WTC11 (cell line): ENCODE measurements at regions not wholly inside any gene's neighbourhood (a gene's known extent, or its start where the extent isn't known, plus 50 kb on each side); places are given as distances from the start of the nearest gene placed in this dataset.

ENCODE experiments used
- SMAD4 ChIP-seq: sonication (generic); formaldehyde crosslinking; IDR thresholded peaks from 2 replicates; pipeline ENCODE4 v1.8.0; 2022; ENCODE audit warnings: mild to moderate bottlenecking, missing genetic modification reagents
- TEAD4 ChIP-seq: sonication (generic); formaldehyde crosslinking; IDR thresholded peaks from 2 replicates; pipeline ENCODE4 v1.8.0; 2022; ENCODE audit warnings: mild to moderate bottlenecking, missing genetic modification reagents
- TF ChIP-seq, protein P1 (sequence below): fragments of 200-600 bp; IDR thresholded peaks from 2 replicates; pipeline ENCODE4 v1.8.0; 2022; ENCODE audit warnings: antibody characterized with exemption
- TF ChIP-seq, protein P2 (sequence below): sonication (generic); formaldehyde crosslinking; IDR thresholded peaks from 2 replicates; pipeline ENCODE4 v1.8.0; 2022; ENCODE audit warnings: mild to moderate bottlenecking, missing genetic modification reagents
- TF ChIP-seq, protein P3 (sequence below): sonication (generic); formaldehyde crosslinking; IDR thresholded peaks from 2 replicates; pipeline ENCODE4 v1.8.1; 2022; ENCODE audit warnings: missing genetic modification reagents, borderline replicate concordance

DNA sequence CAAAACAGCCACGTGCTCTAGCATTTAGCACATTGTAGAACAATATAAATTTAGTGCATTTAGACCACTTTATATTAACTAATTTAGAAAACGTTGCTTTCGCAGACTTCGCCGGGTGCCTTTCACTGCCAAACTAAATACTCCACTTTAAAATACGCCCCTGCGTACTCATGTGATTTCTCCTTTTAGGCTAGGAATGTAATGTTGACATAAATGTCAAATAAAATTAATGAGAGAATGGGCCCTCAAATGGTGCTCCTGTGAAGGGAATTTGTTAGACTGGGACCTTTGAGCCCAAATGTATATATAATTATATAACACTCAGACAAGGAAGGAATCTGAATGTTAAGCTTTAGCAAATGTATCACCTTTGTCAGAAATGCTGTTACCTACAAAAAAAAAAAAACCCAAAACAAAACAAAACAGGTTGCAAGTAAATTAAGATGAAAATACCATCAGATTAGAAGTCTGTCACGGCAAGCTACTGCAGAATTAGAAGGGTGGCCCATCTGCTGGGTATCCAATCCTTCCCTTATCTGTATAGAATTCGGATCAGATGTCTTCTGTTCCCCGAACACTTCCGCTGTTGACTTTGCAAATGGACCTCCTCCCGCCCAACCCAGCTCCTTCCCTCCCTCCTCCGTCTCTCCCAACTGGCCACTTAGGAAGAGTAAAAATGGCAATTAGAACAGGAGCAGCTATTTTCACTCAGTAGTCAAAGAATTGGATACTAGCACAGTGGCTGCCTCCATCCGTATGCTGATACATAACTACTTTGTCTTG, 159.3 kb upstream of the FOXN3 start:
- TF ChIP-seq, protein P1, sequence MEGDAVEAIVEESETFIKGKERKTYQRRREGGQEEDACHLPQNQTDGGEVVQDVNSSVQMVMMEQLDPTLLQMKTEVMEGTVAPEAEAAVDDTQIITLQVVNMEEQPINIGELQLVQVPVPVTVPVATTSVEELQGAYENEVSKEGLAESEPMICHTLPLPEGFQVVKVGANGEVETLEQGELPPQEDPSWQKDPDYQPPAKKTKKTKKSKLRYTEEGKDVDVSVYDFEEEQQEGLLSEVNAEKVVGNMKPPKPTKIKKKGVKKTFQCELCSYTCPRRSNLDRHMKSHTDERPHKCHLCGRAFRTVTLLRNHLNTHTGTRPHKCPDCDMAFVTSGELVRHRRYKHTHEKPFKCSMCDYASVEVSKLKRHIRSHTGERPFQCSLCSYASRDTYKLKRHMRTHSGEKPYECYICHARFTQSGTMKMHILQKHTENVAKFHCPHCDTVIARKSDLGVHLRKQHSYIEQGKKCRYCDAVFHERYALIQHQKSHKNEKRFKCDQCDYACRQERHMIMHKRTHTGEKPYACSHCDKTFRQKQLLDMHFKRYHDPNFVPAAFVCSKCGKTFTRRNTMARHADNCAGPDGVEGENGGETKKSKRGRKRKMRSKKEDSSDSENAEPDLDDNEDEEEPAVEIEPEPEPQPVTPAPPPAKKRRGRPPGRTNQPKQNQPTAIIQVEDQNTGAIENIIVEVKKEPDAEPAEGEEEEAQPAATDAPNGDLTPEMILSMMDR: no peak
- TF ChIP-seq, protein P2, sequence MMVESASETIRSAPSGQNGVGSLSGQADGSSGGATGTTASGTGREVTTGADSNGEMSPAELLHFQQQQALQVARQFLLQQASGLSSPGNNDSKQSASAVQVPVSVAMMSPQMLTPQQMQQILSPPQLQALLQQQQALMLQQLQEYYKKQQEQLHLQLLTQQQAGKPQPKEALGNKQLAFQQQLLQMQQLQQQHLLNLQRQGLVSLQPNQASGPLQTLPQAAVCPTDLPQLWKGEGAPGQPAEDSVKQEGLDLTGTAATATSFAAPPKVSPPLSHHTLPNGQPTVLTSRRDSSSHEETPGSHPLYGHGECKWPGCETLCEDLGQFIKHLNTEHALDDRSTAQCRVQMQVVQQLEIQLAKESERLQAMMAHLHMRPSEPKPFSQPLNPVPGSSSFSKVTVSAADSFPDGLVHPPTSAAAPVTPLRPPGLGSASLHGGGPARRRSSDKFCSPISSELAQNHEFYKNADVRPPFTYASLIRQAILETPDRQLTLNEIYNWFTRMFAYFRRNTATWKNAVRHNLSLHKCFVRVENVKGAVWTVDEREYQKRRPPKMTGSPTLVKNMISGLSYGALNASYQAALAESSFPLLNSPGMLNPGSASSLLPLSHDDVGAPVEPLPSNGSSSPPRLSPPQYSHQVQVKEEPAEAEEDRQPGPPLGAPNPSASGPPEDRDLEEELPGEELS (CRISPR knock-in tag): no peak
- no peak for TF ChIP-seq TEAD4
- TF ChIP-seq, protein P3, sequence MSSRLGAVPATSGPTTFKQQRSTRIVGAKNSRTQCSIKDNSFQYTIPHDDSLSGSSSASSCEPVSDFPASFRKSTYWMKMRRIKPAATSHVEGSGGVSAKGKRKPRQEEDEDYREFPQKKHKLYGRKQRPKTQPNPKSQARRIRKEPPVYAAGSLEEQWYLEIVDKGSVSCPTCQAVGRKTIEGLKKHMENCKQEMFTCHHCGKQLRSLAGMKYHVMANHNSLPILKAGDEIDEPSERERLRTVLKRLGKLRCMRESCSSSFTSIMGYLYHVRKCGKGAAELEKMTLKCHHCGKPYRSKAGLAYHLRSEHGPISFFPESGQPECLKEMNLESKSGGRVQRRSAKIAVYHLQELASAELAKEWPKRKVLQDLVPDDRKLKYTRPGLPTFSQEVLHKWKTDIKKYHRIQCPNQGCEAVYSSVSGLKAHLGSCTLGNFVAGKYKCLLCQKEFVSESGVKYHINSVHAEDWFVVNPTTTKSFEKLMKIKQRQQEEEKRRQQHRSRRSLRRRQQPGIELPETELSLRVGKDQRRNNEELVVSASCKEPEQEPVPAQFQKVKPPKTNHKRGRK (CRISPR knock-in tag): no peak
- no peak for TF ChIP-seq SMAD4 (CRISPR knock-in tag)
